22Rv1 (cell line): ENCODE measurements at regions not wholly inside any gene's neighbourhood (a gene's known extent, or its start where the extent isn't known, plus 50 kb on each side); places are given as distances from the start of the nearest gene placed in this dataset.

Experiments used
- ZFX ChIP-seq: fragments of 450-650 bp; IDR thresholded peaks from 2 replicates; pipeline ENCODE4 v1.6.1; 2017; ENCODE audit warnings: antibody characterized with exemption, borderline replicate concordance
- TF ChIP-seq, protein P1 (sequence below): fragments of 450-650 bp; IDR thresholded peaks from 2 replicates; pipeline ENCODE4 v1.5.1; 2017; ENCODE audit warnings: mild to moderate bottlenecking

DNA sequence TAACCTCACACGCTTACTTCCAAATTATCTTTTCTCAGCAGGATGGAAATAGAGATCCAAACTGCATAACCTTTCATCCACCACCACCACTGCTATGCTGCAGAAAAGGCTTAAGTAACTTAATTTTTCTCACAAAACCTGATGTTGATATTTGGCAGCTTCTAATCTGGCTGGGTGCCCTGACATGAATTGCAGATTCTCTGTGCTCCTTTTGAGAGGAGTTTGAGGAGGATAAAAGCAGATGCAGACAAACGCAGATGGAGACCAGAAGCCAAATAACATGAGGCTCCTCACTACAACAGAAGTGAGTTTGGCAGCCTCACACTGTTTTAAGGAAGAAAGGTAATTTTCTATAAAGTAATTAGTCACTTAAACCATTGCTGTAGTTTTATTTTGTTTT, 646.2 kb upstream of the ATXN8OS start:
- TF ChIP-seq, protein P1, sequence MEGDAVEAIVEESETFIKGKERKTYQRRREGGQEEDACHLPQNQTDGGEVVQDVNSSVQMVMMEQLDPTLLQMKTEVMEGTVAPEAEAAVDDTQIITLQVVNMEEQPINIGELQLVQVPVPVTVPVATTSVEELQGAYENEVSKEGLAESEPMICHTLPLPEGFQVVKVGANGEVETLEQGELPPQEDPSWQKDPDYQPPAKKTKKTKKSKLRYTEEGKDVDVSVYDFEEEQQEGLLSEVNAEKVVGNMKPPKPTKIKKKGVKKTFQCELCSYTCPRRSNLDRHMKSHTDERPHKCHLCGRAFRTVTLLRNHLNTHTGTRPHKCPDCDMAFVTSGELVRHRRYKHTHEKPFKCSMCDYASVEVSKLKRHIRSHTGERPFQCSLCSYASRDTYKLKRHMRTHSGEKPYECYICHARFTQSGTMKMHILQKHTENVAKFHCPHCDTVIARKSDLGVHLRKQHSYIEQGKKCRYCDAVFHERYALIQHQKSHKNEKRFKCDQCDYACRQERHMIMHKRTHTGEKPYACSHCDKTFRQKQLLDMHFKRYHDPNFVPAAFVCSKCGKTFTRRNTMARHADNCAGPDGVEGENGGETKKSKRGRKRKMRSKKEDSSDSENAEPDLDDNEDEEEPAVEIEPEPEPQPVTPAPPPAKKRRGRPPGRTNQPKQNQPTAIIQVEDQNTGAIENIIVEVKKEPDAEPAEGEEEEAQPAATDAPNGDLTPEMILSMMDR, result no peak
- no peak for TF ChIP-seq ZFX
